Activated CD4-positive, alpha-beta T cell treated with anti-CD3 and anti-CD28 coated beads, Interleukin-2, Interleukin-4, amounts not matched to agents 100 ng/mL and 50 ng/mL, durations not matched to agents 16 hours and 8 hours (primary cell): ENCODE measurements at regions not wholly inside any gene's neighbourhood (a gene's known extent, or its start where the extent isn't known, plus 50 kb on each side); places are given as distances from the start of the nearest gene placed in this dataset.

Experiments
- DNase-seq: peaks from one replicate; pipeline ENCODE4 v3.0.0-alpha.2; 2020; ENCODE audit warnings: low spot score

- no peak for DNase-seq
Measured at GRCh38 chr17:68812876-68813584, 142.2 kb downstream of the ABCA8 start.

- DNase-seq = no peak
Measured at GRCh38 chr17:68809148-68809547, 146.0 kb downstream of the ABCA8 start.

GRCh38 chr17:68807998-68808772, 147.0 kb downstream of the ABCA8 start:
- DNase-seq = no peak

GRCh38 chr17:68805609-68806008, 149.6 kb downstream of the ABCA8 start:
- no peak for DNase-seq

- DNase-seq = no peak
Measured at GRCh38 chr17:68804777-68805520, 150.2 kb downstream of the ABCA8 start.

GRCh38 chr17:68803164-68803929, 151.8 kb downstream of the ABCA8 start:
- no peak for DNase-seq

GRCh38 chr17:68801335-68802247, 153.6 kb downstream of the ABCA8 start:
- DNase-seq = no peak

GRCh38 chr17:68800751-68801150, 154.4 kb downstream of the ABCA8 start:
- no peak for DNase-seq

- DNase-seq = no peak
Measured at GRCh38 chr17:68794636-68795434, 160.4 kb downstream of the ABCA8 start.

- DNase-seq = no peak
Measured at GRCh38 chr17:68792873-68793272, 162.3 kb downstream of the ABCA8 start.

- DNase-seq = no peak
Measured at GRCh38 chr17:68792042-68792685, 163.0 kb downstream of the ABCA8 start.

- no peak for DNase-seq
Measured at GRCh38 chr17:68790931-68791330, 164.3 kb downstream of the ABCA8 start.

GRCh38 chr17:68790492-68790891, 164.7 kb downstream of the ABCA8 start:
- DNase-seq = no peak

- DNase-seq = no peak
Measured at GRCh38 chr17:68789203-68789962, 165.8 kb downstream of the ABCA8 start.

GRCh38 chr17:68785565-68786486, 169.4 kb downstream of the ABCA8 start:
- no peak for DNase-seq

GRCh38 chr17:68784431-68784830, 170.8 kb downstream of the ABCA8 start:
- no peak for DNase-seq

GRCh38 chr17:68783861-68784260, 171.3 kb downstream of the ABCA8 start:
- DNase-seq = no peak

GRCh38 chr17:68782789-68783188, 172.4 kb downstream of the ABCA8 start:
- no peak for DNase-seq
